Prostate gland (tissue), 2 donors: ENCODE measurements at regions not wholly inside any gene's neighbourhood (a gene's known extent, or its start where the extent isn't known, plus 50 kb on each side); places are given as distances from the start of the nearest gene placed in this dataset.

ENCODE experiments used
- POLR2AphosphoS5 ChIP-seq: sonication (generic); formaldehyde crosslinking; IDR thresholded peaks from one replicate; pipeline ENCODE4 v1.6.1; 2017; ENCODE audit warnings: antibody characterized with exemption
- TF ChIP-seq, protein P1 (sequence below), 4 experiments: fragments of 200-600 bp in 2 of 4; fragments of 450-650 bp in 2 of 4; sonication (generic) in 2 of 4; IDR thresholded peaks; 1 replicate in 3 of 4; 2 replicates in 1 of 4; pipeline ENCODE4 v1.5.1; 2016 to 2019; ENCODE audit warnings: antibody characterized with exemption in 4 of 4, mild to moderate bottlenecking in 2 of 4, moderate library complexity in 2 of 4

DNA sequence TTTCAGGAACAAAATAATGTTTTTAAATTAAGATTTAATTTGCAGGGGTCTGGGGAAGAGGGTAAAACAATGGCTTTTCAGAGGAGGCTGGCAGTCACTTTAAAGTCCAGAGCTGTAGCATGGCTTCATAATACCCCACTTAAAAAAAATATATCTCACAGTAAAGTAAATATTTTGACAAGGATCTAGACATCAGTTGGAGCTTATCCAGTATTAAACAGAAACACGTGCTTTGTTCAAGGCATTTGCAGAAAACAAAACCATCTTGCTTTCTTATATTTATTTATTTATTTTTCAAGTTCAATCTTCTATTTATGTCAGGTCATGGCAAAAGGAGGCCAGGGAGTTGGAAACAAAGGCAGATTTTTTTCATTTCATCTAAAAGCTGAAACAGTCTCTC is 53.3 kb upstream of the PRL start:
- TF ChIP-seq POLR2AphosphoS5, result no peak
- TF ChIP-seq, protein P1, sequence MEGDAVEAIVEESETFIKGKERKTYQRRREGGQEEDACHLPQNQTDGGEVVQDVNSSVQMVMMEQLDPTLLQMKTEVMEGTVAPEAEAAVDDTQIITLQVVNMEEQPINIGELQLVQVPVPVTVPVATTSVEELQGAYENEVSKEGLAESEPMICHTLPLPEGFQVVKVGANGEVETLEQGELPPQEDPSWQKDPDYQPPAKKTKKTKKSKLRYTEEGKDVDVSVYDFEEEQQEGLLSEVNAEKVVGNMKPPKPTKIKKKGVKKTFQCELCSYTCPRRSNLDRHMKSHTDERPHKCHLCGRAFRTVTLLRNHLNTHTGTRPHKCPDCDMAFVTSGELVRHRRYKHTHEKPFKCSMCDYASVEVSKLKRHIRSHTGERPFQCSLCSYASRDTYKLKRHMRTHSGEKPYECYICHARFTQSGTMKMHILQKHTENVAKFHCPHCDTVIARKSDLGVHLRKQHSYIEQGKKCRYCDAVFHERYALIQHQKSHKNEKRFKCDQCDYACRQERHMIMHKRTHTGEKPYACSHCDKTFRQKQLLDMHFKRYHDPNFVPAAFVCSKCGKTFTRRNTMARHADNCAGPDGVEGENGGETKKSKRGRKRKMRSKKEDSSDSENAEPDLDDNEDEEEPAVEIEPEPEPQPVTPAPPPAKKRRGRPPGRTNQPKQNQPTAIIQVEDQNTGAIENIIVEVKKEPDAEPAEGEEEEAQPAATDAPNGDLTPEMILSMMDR (IDR thresholded peaks at IDR 0.05), result no peak
